GM21786 (cell line): ENCODE measurements at regions not wholly inside any gene's neighbourhood (a gene's known extent, or its start where the extent isn't known, plus 50 kb on each side); places are given as distances from the start of the nearest gene placed in this dataset.
"Not testable (repeated sequence)": the region's sequence is repeated elsewhere in the genome, so short reads cannot be mapped to it uniquely, and the experiment has no call there.

Experiments
- ATAC-seq: cut with Tn5 transposase; IDR thresholded peaks from one replicate; pipeline ENCODE4 v1.9.1; 2021; ENCODE audit not compliant: unreplicated experiment

DNA sequence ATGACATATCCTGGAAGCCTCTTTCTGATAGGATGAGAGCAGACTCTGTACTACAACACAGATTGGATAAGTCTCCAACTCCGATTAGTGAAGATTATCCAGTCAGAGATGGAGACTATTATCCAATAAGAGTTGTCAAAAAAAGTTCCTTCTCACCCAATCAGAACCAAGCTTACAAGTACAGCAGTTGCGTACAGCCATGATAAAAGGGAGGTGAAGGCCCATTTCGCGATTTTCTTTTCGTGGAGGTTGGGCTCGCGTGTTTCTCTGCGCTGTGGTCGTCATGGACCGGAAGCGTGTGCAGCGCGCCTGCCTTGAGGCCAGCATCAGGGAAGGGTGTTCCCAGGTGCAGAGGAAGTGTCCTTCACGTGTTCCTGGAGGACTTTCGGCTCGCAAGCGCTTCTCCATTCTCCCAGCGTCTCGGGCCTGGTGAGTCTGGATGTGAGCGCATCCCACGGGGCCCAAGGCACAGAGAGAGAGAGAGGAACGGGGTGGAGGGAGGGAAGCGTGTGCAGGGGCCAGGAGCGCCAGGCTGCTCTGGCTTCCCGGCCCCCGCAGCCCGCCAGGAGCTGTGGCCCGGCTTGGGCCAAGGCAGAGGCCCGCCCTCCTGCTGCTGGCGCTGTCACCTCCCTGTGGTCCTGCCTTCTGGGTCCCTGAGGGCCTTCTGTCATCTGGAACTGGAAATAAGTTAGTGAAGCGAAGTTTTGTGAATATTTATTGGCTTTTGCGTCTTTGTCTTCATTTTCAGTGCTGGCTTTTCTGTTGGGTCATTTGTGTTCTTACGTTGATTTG is 53.9 kb downstream of the CDRT15L2 start:
- not testable (repeated sequence) for ATAC-seq

DNA sequence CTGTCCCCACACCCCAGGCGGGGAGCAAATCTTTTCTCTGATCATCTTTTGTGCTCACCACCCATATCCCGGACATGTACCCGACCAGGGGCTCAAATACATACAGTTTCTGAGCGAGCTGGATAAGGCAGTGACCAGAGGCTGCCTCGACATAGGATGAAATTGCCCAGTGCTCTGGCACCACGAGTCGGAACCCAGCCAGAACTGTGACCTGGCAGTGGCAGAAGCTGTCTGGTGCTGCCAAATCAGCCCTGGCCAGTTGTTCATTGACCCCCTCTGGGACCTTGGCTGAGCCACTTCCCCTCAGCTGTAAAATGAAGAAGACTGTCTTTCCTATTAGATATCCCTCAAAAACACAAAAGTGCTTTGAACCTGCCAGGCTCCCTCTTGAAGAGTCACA is 60.6 kb downstream of the CDRT15L2 start:
- ATAC-seq: not testable (repeated sequence)

DNA sequence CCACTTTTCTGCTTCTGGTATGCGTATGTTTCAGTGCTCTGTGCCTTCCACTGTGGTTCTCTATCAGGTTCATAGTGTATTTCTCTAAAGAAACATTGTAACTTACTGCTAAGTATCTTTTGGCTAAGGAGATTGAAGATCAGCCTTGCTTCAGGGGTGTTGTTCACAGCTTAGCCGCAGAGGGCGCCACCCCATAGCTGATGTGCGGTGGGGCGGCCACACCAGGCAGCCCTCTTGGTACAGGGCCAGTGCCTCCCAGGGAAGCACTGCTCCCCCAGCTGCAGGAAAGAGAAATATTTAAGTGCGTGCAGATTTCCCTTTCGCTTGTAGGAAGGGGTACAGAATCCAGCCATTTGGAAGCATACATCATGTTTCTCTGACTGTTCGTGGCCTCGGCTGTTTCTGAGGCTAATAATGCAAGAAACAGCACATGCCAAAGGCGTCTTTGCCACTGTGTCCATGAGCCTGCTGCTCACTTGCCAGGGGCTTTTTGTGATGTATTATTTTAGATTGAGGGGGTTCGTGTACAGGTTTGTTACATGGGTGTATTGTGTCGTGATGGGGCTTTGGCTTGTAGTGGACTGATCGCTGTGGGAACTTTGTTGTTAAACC is 67.2 kb downstream of the CDRT15L2 start:
- ATAC-seq: not testable (repeated sequence)

DNA sequence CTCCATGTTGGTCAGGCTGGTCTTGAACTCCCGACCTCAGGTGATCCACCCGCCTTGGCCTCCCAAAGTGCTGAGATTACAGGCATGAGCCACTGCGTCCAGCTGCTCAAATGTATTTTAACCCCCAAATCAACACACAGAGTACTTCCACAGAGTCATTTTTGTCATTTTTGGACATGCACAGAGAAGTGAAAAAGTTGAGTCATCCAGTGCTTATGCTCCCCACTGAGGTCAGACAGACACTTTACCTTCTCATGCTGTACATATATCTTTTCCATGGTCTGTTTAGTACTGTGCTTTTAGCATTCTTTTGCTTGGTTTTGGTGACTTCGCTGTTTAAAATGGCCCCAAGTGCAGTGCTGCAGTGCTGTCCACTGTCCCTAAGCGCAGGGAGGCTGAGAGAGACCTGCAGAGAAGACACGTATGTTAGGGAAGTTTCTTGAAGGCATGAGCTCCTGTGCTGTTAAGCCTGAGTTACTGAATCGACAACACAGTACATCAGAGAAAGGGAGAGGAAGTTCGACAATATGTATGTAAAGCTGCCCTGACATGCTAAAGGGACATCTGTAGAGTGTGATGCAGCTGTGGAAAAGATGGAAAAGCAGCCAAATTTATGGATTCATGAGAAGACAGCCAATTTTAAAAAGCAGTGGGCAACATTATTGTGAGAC is 69.7 kb downstream of the CDRT15L2 start:
- ATAC-seq: peak; percentile 82

DNA sequence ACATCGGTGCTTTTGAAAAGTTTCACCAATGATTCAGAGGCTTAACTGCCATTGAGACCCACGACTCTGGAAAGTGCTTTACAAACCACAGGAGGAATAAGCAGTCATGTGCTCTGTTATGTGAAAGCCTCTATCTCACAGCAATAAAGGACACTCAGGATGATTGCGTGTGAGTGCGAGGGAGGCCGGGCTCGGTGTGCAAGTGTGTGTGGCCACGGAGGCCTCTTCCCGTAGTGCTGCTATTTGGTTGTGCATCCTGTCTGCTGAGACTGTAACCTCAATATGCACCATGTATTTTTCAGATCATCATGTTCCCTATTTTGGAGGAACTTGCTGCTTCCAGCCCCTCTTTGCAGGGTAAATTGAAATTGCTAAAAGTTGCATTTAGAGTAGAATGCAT is 71.5 kb downstream of the CDRT15L2 start:
- not testable (repeated sequence) for ATAC-seq

DNA sequence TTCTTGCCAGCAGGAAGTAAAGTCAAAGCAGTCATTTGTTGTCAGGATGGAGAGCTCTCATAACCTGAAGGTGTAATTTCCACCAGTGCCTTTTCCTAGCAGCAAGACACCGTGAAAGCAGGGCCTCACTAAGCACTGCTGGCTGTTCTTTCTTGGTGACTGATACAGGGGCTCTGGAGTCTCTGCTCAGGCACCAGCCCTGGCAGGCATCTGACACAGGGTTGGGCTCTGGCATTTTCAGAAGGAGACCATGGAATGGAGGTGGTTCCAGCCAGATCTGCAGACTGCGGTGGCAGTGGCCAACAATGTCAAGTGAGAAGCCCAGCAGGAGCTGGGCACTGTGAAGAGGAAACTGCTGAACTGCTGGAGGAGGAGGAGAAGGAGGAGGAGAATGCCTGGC is 72.2 kb downstream of the CDRT15L2 start:
- ATAC-seq: not testable (repeated sequence)

DNA sequence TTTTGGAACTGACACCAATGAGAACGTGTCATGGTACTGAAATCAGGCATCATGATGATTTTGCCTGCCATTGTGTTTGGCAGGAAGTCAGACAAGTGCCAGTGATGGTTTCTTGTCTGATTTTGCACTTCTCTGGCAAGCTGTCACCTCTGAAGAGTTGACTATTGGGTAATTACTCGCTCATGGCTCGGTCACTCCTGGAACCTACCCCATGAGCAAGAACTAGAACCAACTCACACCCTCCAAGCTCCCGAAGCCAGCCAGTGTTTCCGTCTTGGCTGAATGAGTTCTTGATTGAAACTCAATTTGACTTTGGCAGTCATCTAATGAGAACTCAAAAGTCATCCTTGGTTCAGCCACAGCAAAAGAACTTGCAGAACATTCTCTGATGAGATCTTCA is 73.9 kb downstream of the CDRT15L2 start:
- not testable (repeated sequence) for ATAC-seq

DNA sequence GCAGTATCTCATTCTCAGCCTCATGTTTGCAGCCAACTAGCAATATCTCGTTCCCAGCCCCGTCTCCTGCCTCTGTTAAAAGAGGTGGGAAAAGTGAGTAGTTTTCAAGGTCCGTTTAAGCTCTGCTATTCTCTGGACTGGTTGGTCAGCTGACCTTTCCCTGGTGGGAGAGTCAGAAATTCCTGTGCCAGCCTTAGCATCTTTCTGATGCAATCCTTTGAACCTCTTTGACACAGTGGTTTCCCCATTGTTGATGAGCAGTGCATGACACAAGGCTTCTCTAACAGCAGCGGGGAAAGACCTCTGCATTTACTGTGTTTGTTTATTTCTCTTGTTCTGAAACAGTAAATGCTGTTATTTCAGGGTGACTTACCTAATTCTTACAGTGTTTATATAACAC is 74.6 kb downstream of the CDRT15L2 start:
- not testable (repeated sequence) for ATAC-seq

DNA sequence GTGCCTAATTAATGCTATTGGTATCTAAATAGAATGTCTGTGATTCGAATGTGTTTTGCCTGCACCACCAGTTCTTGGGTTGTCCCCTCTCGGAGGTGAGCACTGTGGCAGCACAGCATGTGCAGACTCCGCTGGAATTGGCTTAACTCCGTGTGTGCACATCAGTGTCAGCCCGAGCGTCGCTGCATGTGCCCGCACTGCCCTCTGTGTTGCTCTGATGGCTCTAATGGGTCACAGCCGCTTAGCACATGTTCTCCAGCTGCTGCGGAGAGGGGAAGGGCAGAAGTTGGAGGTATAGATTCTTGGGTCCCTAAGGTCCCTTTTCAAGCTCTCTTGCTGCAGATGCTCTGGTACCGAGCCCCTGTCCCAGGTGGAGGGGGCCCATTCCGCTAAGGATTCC is 75.1 kb downstream of the CDRT15L2 start:
- not testable (repeated sequence) for ATAC-seq

DNA sequence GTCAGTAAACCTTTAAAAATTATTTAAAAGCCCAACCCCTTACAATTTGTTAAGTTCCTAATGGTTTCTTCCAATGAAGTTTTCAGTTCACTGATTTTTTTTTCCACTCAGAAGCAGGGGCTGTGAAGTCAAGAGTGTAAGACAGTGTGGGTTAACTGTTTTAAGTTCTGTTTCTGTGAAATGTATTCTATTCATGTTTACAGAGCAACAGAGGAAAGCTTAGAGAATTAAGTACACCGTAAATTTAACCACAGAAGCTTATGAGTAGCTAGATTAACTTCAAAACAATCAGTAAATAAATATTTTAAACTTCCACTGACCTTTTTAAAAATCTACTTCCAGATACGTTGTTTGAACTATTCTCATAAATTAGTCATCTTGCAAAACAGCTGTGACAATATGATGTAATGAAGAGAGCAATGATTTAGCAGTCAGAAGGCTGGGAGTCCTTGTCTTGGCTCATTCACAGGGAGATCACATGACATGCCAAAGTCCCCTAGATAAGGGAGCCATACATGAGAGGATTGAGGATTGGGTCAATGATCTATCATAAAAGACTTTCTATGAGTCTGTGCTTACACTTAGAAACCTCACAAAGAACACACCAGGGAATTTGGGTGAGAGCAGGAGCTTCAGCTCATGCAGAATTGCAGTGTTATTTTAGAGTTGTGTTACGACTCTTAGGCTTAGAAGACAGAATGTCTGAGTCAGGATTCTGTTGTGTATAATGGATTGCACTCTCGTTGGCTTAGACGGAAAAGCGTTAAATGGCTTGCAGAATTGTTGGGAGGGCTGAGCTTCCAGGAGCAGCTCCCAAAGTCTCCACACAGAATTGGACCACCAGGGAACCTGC is 85.8 kb downstream of the CDRT15L2 start:
- peak; percentile 65 for ATAC-seq

DNA sequence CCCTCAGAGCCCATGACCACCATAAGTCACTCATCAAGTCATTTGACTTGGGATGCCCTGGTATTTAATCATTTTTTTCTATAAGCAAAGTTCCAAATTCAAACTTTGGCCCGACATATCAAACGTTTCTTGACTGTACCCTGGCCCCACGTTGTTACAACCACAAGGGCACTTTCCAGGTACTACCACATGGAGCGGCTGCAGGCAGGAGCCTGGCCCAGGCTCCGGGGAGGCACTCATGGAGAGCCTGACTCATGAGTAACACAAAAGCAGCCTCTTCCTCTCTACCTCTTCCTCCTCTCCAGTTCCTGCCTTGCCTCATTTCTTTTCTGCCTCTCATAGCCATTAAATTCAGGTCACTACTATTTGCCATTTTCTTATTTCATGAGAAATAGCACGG is 87.2 kb downstream of the CDRT15L2 start:
- not testable (repeated sequence) for ATAC-seq

DNA sequence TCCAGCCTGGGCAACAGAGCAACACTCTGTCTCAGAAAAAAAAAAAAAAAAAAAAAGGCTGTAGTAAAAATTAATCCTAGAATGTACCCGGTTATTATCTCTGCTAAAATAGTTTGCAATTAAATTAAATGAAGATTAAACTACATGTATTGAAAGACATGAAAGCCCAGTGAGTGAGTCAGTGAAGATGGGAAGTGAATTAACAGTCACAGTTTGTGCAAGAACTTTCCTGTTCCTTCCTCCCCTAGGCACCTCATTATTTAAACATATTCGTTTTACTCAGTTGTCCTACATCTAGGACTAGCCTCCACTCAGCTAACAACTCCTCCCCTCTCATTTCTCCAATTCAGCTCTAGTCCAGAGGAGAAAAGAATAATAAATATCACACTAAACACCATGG is 88.2 kb downstream of the CDRT15L2 start:
- not testable (repeated sequence) for ATAC-seq

DNA sequence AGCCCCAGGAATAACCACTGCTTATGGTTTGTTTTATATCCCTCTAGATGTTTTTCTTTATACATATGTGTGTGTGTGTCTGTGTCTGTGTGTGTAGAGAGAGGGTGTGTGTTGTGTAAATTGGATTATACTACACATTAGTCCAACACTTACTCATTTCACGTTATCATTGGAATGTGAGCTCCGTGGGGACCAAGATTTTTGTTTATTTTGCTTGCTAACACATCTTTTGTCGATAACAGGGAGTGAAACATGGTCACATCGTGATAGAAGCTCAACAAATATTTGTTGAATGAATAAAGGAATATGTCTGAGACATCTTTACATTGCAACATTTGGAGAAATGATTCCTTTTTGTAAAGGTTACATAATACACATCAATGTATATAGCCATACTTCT is 88.8 kb downstream of the CDRT15L2 start:
- not testable (repeated sequence) for ATAC-seq

DNA sequence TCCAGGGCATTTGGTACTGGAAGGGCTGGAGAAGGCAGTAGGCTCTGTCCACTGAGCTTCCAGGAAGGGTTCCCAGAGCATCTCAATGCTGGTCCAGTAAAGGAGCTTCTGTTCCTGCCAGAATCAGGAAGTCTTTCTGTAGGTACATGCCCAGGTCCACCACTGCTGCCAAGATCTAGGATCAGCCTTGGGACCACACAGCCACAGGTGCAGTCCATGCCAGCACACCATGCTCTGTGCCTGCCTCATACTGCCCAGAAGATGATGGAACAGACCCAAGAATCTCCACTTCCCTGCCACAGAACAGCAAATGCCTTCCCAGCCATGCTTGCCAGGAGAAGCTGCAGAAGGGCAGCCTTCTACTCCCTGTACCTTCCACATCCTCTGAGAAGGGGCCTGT is 89.3 kb downstream of the CDRT15L2 start:
- ATAC-seq: not testable (repeated sequence)

DNA sequence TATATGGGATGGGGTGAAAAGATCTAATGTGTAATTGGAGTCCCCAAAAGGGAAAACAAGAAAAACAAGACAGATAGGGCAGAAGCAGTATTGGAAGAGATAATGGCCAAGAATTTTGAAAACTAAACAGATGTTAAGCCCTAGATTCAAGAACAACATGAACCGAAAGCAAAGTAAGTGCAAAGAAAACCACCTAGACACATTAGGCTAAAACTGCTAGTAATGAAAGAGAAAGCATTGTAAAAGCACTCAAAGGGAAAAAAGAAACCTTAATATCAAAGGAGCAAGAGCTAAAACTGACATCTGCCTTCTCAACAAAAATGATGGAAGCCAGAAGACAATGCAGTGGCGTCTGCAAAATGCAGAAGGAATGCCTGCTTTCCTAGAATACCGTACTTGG is 91.0 kb downstream of the CDRT15L2 start:
- ATAC-seq: peak; percentile 64

DNA sequence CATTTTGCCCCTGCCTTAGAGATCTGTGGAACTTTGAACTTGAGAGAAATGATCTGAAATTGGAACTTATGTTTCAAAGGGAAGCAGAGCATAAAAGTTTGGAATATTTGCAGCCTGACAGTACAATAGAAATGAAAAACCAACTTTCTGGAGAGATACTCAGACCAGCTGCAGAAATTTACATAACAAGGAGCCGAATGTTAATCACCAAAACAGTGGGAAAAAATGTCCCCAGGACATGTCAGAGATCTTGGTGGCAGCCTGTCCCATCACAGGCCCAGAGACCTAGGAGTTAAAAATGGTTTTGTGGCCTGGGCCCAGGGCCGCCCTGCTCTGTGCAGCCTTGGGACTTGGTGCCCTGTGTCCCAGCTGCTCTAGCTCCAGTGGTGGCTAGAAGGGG is 94.8 kb downstream of the CDRT15L2 start:
- ATAC-seq: not testable (repeated sequence)

DNA sequence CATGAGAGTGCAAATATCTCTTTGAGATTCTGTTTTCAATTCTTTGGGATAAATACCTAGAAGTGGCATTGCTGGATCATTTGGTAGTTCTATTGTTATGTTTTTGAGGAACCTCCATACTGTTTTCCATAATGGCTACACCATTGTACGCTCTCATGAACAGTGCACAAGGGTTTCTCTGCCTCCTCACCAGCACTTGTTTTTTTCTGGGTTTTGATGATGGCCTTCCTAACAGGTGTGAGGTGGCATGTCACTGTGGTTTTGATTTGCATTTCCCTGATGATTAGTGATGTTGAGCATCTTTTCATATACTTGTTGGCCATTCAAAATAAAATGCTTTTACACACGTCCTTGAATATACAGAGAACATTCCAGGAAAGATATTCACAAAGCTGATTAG is 96.2 kb downstream of the CDRT15L2 start:
- not testable (repeated sequence) for ATAC-seq

DNA sequence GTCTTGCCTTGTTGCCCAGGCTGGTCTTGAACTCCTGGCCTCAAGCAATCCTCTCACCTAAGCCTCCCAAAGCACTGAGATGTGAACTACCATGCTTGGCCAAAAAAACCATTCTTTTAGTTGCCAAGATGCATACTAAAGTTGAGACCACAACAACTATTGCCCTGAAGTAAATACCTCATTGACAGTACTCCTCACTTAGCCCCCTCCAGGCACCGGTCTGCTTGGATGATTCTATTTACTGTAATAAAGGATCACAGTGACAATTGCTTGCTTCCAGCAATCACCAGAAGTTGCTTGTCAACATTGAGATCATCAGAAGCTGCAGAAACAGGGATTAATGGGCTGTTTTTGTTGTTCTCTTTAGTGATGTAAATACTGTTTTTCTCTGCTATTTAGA is 97.1 kb downstream of the CDRT15L2 start:
- not testable (repeated sequence) for ATAC-seq

DNA sequence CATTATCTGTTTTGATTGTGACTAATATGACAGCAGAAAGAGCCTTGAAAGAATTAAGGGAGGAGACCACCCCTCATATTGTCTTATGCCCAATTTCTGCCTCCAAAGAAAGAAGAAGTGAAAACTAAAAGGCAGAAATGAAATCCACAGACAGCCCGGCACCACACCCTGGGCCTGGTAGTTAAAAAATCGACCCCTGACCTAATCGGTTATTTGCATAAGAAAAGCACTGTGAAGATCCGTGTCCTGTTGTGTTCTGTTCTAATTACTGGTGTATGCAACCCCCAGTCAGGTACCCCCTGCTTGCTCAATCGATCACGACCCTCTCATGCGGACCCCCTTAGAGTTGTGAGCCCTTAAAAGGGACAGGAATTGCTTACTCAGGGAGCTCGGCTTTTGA is 97.9 kb downstream of the CDRT15L2 start:
- not testable (repeated sequence) for ATAC-seq

DNA sequence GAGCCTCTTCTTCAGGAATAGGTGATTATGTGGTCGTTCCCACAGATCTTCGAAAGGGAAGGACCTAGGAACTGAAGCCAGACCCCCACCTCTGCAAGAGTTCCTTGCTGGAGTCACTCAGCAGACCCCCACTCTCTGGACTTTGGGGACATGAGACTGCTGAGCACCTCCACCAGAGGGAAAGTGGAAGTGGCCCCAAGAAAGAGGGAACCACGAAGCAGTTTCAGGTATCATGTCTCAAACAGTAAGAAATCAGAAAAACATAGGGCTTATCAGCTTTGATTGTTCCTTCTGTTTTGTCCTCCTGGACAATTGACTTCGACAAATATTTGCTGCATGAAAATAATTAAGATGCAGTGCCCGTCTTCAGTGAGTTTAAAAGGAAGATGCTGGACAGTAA is 98.9 kb downstream of the CDRT15L2 start:
- ATAC-seq: not testable (repeated sequence)
